ENCODE measurements at regions not wholly inside any gene's neighbourhood (a gene's known extent, or its start where the extent isn't known, plus 50 kb on each side); places are given as distances from the start of the nearest gene placed in this dataset.

DNA sequence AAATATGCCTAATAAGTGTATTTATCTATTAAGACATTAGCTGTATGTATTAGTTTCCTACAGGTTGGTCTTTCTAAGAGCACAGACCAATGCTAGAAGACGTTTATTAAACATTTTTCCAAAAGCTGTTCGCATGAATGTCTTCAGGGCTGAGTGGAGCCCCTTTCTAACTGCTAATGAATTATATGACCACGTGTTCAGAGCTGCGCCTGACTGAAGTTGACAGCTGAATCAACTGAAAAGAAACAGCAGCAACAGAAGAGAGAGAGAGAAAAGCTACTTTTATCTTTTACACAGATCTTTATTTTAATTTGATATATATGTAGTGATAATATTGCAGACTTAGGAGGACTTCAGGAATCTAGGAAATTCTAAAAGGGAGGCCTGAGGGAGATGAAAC, 75.2 kb upstream of the ARID1B start:
- no peaks in the 10 kb centered on the region for H3K36me3 ChIP-seq
- H3K4me3 ChIP-seq (ENCODE audit: low read depth, low read length), result no peak overlapping the region
- H3K27me3 ChIP-seq (ENCODE audit: insufficient read depth, low read depth, severe bottlenecking), result no peaks in the 10 kb centered on the region
- TF ChIP-seq, protein P1, sequence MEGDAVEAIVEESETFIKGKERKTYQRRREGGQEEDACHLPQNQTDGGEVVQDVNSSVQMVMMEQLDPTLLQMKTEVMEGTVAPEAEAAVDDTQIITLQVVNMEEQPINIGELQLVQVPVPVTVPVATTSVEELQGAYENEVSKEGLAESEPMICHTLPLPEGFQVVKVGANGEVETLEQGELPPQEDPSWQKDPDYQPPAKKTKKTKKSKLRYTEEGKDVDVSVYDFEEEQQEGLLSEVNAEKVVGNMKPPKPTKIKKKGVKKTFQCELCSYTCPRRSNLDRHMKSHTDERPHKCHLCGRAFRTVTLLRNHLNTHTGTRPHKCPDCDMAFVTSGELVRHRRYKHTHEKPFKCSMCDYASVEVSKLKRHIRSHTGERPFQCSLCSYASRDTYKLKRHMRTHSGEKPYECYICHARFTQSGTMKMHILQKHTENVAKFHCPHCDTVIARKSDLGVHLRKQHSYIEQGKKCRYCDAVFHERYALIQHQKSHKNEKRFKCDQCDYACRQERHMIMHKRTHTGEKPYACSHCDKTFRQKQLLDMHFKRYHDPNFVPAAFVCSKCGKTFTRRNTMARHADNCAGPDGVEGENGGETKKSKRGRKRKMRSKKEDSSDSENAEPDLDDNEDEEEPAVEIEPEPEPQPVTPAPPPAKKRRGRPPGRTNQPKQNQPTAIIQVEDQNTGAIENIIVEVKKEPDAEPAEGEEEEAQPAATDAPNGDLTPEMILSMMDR (IDR thresholded peaks at IDR 0.05; ENCODE audit: low read depth, low read length), result no peak
- no peak for DNase-seq
- peaks cover 3% of the 10 kb centered on the region for H3K9me3 ChIP-seq (ENCODE audit: severe bottlenecking)
- H3K27ac ChIP-seq, result no peak overlapping the region

GRCh38 chr6:156700440-156701057, 76.6 kb upstream of the ARID1B start:
- no peaks in the 10 kb centered on the region for H3K27me3 ChIP-seq (ENCODE audit: insufficient read depth, low read depth, severe bottlenecking)
- H3K9me3 ChIP-seq (ENCODE audit: severe bottlenecking), result peaks cover 3% of the 10 kb centered on the region
- TF ChIP-seq, protein P1 (IDR thresholded peaks at IDR 0.05; ENCODE audit: low read depth, low read length), result no peak
- H3K27ac ChIP-seq, result no peak overlapping the region
- H3K4me3 ChIP-seq (ENCODE audit: low read depth, low read length), result no peak overlapping the region
- DNase-seq, result no peak
- no peaks in the 10 kb centered on the region for H3K36me3 ChIP-seq

DNA sequence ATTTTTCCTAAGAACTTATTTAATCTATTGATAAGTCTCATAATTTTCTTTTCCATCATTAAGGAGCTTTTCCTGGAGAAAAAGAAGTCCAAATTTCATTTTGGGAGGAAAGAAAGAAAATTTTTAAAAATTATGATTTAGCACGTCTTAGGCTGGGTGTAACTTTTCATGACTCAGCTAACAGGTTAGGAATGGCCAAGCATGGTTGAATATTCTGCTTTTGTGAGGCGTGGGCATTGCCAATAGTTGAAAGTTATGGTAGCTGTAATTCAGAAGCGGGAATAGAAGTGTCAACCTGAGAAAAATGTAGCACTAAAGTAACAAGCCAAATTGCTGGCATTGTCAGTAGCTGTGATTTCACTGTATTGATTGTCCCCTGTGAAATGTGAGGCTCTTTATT, 77.2 kb upstream of the ARID1B start:
- Histone ChIP-seq H3K9me3 (ENCODE audit: severe bottlenecking) (peaks cover 3% of the 10 kb centered on the region), H3K27ac (no peak overlapping the region), H3K4me3 (ENCODE audit: low read depth, low read length) (no peak overlapping the region), H3K36me3 (no peaks in the 10 kb centered on the region), H3K27me3 (ENCODE audit: insufficient read depth, low read depth, severe bottlenecking) (no peaks in the 10 kb centered on the region)
- DNase-seq, result no peak
- TF ChIP-seq, protein P1 (IDR thresholded peaks at IDR 0.05; ENCODE audit: low read depth, low read length), result no peak

DNA sequence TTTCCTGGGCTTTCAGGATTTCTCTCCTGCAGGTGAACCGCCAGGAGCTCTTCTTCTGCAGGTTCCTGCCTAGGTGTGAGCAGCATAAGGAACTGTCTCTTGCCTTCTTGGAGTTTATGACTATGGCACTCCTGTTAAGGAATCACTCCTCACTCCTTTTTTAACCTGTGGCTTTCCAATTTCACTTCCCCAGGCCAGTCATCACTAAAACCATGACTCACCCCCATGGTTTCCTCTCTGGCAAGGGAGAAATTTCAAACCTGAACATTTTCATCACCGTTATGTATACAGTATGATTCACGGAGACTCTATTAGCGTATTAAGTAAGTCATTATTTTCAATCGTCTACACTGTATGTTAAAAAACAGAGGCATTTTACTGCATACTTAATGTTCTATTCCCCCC, 78.2 kb upstream of the ARID1B start:
- Histone ChIP-seq H3K27ac (no peak overlapping the region), H3K36me3 (no peaks in the 10 kb centered on the region), H3K27me3 (ENCODE audit: insufficient read depth, low read depth, severe bottlenecking) (no peaks in the 10 kb centered on the region), H3K4me3 (ENCODE audit: low read depth, low read length) (no peak overlapping the region), H3K9me3 (ENCODE audit: severe bottlenecking) (peaks cover 3% of the 10 kb centered on the region)
- DNase-seq, result no peak
- TF ChIP-seq, protein P1 (IDR thresholded peaks at IDR 0.05; ENCODE audit: low read depth, low read length), result no peak

DNA sequence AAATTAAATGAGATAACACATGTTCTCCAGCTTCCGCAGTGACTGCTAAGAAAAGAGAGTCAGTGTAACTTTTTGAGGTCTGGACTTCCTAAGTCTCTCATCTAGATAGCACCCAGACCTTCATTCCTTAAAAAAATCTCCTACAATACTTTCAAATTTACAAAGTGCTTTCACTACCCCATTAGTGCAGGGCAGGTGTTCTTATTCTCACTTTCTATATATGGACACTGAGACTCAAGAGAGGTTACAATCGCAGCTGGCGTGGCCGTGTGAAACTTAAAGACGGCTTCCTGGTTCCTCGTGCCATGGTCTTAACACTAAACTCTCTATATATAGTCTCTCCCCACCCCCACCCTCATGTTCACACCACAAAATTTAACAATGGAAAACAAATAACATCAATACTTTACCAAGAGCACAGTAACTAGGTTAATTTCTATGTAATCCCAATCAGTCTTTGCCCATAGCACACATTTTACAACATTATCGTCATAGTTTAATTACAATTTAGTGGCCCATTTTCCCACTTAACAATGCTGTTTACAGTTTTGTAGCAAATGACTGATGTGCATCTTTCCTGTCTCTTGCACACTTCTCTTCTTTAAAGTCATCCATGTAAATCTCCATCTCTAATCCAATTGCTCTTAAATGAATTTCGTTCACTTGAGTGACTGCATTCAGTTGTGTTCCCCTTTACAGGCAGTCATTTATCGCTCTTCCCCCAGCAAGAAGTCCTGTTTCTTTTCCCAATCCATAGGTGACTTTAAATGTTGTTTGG, 78.8 kb upstream of the ARID1B start:
- H3K4me3 ChIP-seq (ENCODE audit: low read depth, low read length), result no peak overlapping the region
- peaks cover 3% of the 10 kb centered on the region for H3K9me3 ChIP-seq (ENCODE audit: severe bottlenecking)
- H3K36me3 ChIP-seq, result no peaks in the 10 kb centered on the region
- H3K27me3 ChIP-seq (ENCODE audit: insufficient read depth, low read depth, severe bottlenecking), result no peaks in the 10 kb centered on the region
- DNase-seq, result no peak
- H3K27ac ChIP-seq, result no peak overlapping the region
- TF ChIP-seq, protein P1 (IDR thresholded peaks at IDR 0.05; ENCODE audit: low read depth, low read length), result no peak

All from WERI-Rb-1 (cell line).